PC-9 (cell line): ENCODE measurements at regions not wholly inside any gene's neighbourhood (a gene's known extent, or its start where the extent isn't known, plus 50 kb on each side); places are given as distances from the start of the nearest gene placed in this dataset.

Experiments
- BruUV-seq: library from RNA; stranded (reverse); fragments of 400-500 nt; replicated peaks from 2 replicates; lab custom pipeline; 2021; lab: Mats Ljungman, UMichigan
- CTCF ChIA-PET: fragments of 300-600 bp; sonication (Branson Sonifier 250); formaldehyde crosslinking; loops from one replicate; lab custom pipeline; 2022; ENCODE audit warnings: antibody characterized with exemption; lab: Charles Lee
- POLR2A ChIA-PET: fragments of 300-600 bp; sonication (Branson Sonifier 250); formaldehyde crosslinking; loops from one replicate; lab custom pipeline; 2022; ENCODE audit warnings: antibody characterized with exemption; ENCODE audit not compliant: unreplicated experiment; lab: Charles Lee
- DNase-seq, 2 experiments: peaks; one replicate each; pipeline versions ENCODE4 v3.0.0 to v3.0.0-alpha.2; 2015 to 2022; ENCODE audit warnings: mixed read lengths in 1 of 2
- H2AFZ ChIP-seq: fragments of 200-600 bp; sonication (generic); 2 replicates; pipeline ENCODE4 v1.8.1; 2017; ENCODE audit warnings: antibody characterized with exemption
- H3F3A ChIP-seq: fragments of 200-600 bp; sonication (generic); 2 replicates; pipeline ENCODE4 v1.8.1; 2017; ENCODE audit warnings: antibody characterized with exemption, mild to moderate bottlenecking, low read depth; ENCODE audit not compliant: insufficient read depth
- H3K27ac ChIP-seq: fragments of 200-600 bp; sonication (generic); 2 replicates; pipeline ENCODE4 v1.6.1; 2016; ENCODE audit warnings: mixed run types
- H3K27me3 ChIP-seq: fragments of 200-600 bp; sonication (generic); 2 replicates; pipeline ENCODE4 v1.6.1; 2016; ENCODE audit warnings: low read depth, mixed run types; ENCODE audit not compliant: insufficient read depth
- H3K36me3 ChIP-seq: fragments of 200-600 bp; sonication (generic); 2 replicates; pipeline ENCODE4 v1.6.1; 2016; ENCODE audit warnings: low read depth, mixed run types
- H3K4me1 ChIP-seq: fragments of 200-600 bp; sonication (generic); replicated peaks from 2 replicates; pipeline ENCODE4 v1.6.1; 2016; ENCODE audit warnings: mixed run types; ENCODE audit not compliant: insufficient read depth
- H3K4me2 ChIP-seq: fragments of 200-600 bp; sonication (generic); 2 replicates; pipeline ENCODE4 v1.6.1; 2017; ENCODE audit warnings: mixed run types
- H3K4me3 ChIP-seq: fragments of 200-600 bp; sonication (generic); 2 replicates; pipeline ENCODE4 v1.6.1; 2016; ENCODE audit warnings: mixed run types
- H3K79me2 ChIP-seq: fragments of 200-600 bp; sonication (generic); 2 replicates; pipeline ENCODE4 v1.6.1; 2017; ENCODE audit warnings: low read depth, mixed run types
- H3K9me2 ChIP-seq: fragments of 200-600 bp; sonication (generic); 2 replicates; pipeline ENCODE4 v1.8.1; 2017; ENCODE audit warnings: mild to moderate bottlenecking; ENCODE audit not compliant: insufficient read depth
- H3K9me3 ChIP-seq: fragments of 200-600 bp; sonication (generic); 2 replicates; pipeline ENCODE4 v1.8.1; 2016; ENCODE audit warnings: low read depth; ENCODE audit not compliant: insufficient read depth
- H4K20me1 ChIP-seq: fragments of 200-600 bp; sonication (generic); 2 replicates; pipeline ENCODE4 v1.8.1; 2017; ENCODE audit not compliant: insufficient read depth
- CTCF ChIP-seq: fragments of 200-600 bp; sonication (generic); conservative IDR thresholded peaks from 2 replicates; pipeline ENCODE4 v1.6.1; 2017; ENCODE audit warnings: mixed run types, antibody characterized with exemption, mild to moderate bottlenecking, moderate library complexity
- EZH2 ChIP-seq: fragments of 200-600 bp; sonication (generic); IDR thresholded peaks from 2 replicates; pipeline ENCODE4 v1.8.0; 2017; ENCODE audit warnings: antibody characterized with exemption, low read depth
- intact Hi-C: fragments of 100-400 bp; cut with micrococcal nuclease; formaldehyde crosslinking; loops from one replicate; pipeline ENCODE4 v1.10.0; 2022; ENCODE audit not compliant: unreplicated experiment

GRCh38 chr17:33986088-33986487 is 269.0 kb upstream of the CCL2 start:
- Histone ChIP-seq H3K27me3 (no peaks in the 10 kb centered on the region), H3F3A (no peaks in the 10 kb centered on the region), H3K4me1 (no peaks in the 10 kb centered on the region), H3K4me3 (no peak overlapping the region), H3K79me2 (no peaks in the 10 kb centered on the region), H3K9me3 (no peaks in the 10 kb centered on the region), H3K36me3 (no peaks in the 10 kb centered on the region), H3K4me2 (no peak overlapping the region), H4K20me1 (no peaks in the 10 kb centered on the region), H3K9me2 (no peaks in the 10 kb centered on the region), H3K27ac (no peak overlapping the region), H2AFZ (no peak overlapping the region)
- ChIA-PET CTCF (no interaction called here), POLR2A (no interaction called here)
- no peak for DNase-seq
- intact Hi-C loops: no loop called here
- TF ChIP-seq CTCF (no peak), EZH2 (no peak)
- no TSS peak for BruUV-seq

GRCh38 chr17:33986566-33986965 is 268.5 kb upstream of the CCL2 start:
- H3K4me2 ChIP-seq: no peak overlapping the region
- H3K36me3 ChIP-seq: no peaks in the 10 kb centered on the region
- no peaks in the 10 kb centered on the region for H4K20me1 ChIP-seq
- intact Hi-C loops: no loop called here
- no peak overlapping the region for H2AFZ ChIP-seq
- H3K79me2 ChIP-seq: no peaks in the 10 kb centered on the region
- no TSS peak for BruUV-seq
- ChIA-PET POLR2A (no interaction called here), CTCF (no interaction called here)
- TF ChIP-seq EZH2 (no peak), CTCF (no peak)
- H3K27me3 ChIP-seq: no peaks in the 10 kb centered on the region
- H3K27ac ChIP-seq: no peak overlapping the region
- H3F3A ChIP-seq: no peaks in the 10 kb centered on the region
- no peak for DNase-seq
- H3K9me2 ChIP-seq: no peaks in the 10 kb centered on the region
- H3K4me3 ChIP-seq: no peak overlapping the region
- no peaks in the 10 kb centered on the region for H3K4me1 ChIP-seq
- H3K9me3 ChIP-seq: no peaks in the 10 kb centered on the region

GRCh38 chr17:33987162-33987561 is 267.9 kb upstream of the CCL2 start:
- ChIA-PET POLR2A (no interaction called here), CTCF (no interaction called here)
- H3F3A ChIP-seq: no peaks in the 10 kb centered on the region
- H3K79me2 ChIP-seq: no peaks in the 10 kb centered on the region
- TF ChIP-seq EZH2 (no peak), CTCF (no peak)
- no peak overlapping the region for H2AFZ ChIP-seq
- no TSS peak for BruUV-seq
- H3K27ac ChIP-seq: no peak overlapping the region
- no peak overlapping the region for H3K4me2 ChIP-seq
- H3K9me2 ChIP-seq: no peaks in the 10 kb centered on the region
- no peaks in the 10 kb centered on the region for H3K9me3 ChIP-seq
- no peaks in the 10 kb centered on the region for H3K27me3 ChIP-seq
- no peak for DNase-seq
- no peaks in the 10 kb centered on the region for H3K4me1 ChIP-seq
- intact Hi-C loops: no loop called here
- no peaks in the 10 kb centered on the region for H3K36me3 ChIP-seq
- H4K20me1 ChIP-seq: no peaks in the 10 kb centered on the region
- H3K4me3 ChIP-seq: no peak overlapping the region
